ENCODE measurements at regions not wholly inside any gene's neighbourhood (a gene's known extent, or its start where the extent isn't known, plus 50 kb on each side); places are given as distances from the start of the nearest gene placed in this dataset.
A peak's percentile ranks its signal among the peaks of the same experiment; 100 is the strongest.

DNA sequence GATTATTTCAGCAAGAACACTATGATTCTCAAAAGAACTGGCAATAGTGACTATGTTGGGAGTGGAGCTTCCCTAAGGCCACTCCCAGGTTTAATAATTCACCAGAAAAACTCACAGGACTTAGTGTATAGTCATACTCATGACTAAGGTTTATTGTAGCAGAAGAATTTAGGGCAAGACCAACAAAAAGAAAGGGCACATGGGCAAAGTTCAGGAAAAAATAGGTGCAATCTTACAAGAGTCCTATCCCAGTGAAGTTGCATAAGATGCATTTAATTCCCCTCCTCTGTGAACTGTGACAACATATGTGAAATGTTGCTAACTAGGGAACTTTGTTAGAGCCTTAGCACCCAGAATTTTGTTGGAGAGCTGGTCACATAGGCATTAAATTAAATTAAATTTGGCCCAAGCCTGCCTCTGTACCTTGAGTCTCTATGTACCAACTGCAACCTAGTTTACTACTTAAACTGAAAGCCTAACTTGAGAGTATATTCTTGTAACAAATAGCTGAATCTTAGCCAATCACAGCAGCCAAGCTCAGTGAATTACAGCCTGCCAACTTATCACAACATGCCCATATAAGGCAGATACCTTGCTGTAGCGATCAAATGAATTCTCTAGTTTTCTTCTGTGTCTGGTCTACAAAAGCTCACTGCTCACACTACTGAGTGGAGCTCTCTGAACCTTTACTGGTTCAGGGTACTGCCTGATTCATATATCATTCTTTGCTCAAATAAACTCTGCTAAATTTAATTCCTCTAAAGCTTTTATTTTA, 386.2 kb upstream of the ARHGEF26 start:
- intact Hi-C loops (cut with DNase I): no loop called here
- DNase-seq: no peak
- ATAC-seq (ENCODE audit: poor library complexity): no peak

DNA sequence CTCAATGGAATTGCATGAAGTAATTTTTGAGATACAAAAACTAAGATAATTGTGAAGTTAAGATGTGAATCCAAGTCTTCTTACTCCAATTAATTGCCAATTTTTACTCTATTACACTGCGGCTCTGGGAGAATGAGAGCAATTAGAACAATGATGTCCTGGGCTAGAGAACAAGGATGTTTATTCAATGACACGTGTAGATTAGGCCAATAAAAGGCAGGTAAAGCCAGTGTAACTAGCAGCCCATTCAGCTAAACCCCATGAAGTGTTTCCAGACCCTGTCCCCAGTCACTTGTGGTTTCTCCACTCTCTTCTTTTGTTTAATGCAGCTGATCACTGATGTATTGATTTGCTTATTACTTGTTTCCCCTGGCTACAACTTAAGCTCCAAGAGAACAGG, 381.1 kb upstream of the ARHGEF26 start:
- intact Hi-C loops (cut with DNase I): no loop called here
- ATAC-seq (ENCODE audit: poor library complexity) (no peak), DNase-seq (no peak)

DNA sequence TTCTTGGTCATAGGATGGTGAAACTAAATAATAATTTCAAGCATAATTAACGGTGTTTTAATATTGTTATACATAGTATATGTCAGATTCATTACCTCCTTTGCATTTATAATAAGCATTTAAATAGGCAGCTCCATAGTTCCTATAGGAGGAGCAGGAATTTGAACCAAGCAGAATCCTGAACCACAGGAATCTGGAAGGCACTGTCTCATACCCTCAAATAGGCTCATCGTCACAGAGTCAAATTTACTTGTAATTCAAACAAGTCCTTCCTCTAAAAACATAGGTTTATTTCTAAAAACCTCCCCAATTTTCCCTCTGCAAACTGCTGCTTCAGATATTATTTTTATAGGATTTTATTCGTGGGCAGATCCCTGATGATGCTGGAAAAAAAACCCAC, 376.3 kb upstream of the ARHGEF26 start:
- ATAC-seq (ENCODE audit: poor library complexity): no peak
- intact Hi-C loops (cut with DNase I): no loop called here
- no peak for DNase-seq

DNA sequence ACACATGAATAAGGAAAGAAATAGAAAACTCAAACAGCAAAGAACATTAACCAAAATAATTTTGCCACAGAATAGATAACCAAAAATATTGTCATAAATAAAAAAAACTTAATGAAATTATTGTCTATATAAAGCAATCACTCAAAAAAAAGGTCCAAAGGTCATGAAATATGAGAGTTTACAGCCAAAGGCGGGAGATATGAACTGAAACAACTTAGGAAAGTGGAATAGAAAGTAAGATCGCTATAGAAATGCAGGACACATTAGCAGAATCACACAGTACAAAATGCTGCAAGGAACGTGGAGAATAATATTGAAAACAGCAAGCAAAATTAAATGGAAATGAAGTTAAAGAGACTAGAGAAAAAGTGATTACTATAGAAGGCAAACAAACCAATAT, 375.0 kb upstream of the ARHGEF26 start:
- DNase-seq: no peak
- no peak for ATAC-seq (ENCODE audit: poor library complexity)
- intact Hi-C loops (cut with DNase I): no loop called here

DNA sequence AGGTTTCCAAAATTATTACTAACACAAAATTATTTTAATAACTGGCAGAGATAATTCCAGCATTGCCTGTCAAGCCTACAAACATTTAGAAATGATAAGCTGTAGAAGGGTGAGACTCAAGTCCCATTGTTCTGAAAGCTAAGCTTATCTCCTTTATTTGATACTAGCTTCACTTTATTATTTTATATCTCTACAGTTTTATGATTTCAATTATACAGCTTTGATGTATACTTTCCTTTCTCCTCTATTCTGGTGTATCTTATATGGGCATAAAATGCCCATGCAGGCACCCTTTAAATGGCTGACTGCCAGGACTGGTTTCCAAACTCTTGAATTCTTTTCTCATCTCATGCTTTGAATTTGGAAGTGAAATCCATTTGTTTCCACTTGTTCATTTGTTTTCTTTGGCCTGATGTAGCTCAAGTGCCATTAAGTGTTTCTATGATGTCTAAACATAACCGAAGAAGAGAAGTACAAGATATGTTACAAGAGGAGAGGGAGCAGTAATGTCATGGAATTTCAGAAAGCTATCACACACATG, 372.1 kb upstream of the ARHGEF26 start:
- ATAC-seq (ENCODE audit: poor library complexity): no peak

DNA sequence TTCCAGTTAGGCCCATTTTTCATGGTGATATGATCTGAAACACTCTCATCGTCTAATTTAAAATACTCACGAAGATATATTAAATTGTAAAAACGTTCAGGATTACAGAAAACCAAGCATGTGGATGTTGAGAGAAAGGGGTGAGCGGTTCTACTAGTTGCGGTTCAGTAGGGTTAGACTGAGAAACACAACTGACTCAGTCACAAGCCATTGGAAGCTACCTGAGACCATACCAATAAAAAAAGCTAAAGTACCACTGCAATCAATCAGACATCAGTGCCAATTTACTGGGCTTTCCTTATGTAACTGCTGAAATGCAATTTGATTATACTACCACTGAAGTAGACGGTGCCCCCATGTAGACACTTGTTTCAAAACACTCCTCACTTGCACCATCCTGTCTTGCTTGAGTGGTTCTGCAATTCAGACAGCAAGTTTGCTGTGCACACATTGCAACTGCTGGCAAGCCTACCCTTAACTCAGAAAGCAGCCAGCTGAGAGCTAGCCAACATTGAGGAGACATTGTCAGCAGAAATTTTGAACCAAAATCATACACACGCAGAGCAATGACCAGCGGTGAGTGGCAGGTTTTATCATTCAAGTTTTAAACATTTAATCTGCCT, 368.7 kb upstream of the ARHGEF26 start:
- peak; percentile 51 for ATAC-seq (ENCODE audit: poor library complexity)
- no peak for DNase-seq
- intact Hi-C loops (cut with DNase I): no loop called here

More for the DNA sequence above, 372.1 kb upstream of the ARHGEF26 start:
- intact Hi-C loops (cut with DNase I): no loop called here
- DNase-seq: no peak

DNA sequence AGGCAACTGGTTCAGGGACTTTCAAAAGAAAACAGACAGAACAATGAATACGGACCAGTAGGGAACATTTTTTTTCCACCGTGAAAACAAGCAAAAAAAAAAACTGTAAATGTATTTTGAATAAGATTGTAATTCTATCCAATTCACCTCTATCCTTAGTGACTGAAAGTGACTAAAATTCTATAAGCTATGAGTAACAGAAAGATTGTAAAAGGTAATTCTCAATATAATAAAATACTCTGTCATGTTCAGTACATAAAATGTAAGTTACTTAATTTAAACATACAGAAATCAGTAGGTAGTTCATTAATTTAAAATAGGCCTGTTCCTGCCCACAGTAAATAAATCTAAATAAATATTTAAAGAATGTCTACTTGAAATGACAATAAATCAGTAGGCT, 368.2 kb upstream of the ARHGEF26 start:
- DNase-seq: no peak
- ATAC-seq (ENCODE audit: poor library complexity): no peak
- intact Hi-C loops (cut with DNase I): no loop called here

DNA sequence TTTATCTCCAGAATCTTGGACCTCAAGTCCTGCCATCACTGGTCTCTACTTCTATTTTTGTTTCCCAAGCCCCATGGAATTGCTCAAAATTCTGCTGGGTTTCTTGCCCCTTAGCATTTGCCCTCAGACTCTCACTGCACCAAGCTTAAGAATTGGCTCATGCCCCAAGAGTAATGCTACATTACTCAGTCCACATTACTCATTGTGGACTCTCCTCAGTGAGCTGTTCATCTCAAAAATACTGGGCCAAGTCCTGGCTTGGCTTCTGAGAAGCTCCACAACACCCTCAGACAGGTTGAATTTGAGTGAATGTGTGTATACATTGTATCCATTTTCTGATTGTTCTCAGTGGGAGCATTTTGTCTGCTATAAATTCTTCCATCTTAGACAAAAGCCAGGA, 364.4 kb upstream of the ARHGEF26 start:
- intact Hi-C loops (cut with DNase I): no loop called here
- ATAC-seq (ENCODE audit: poor library complexity): no peak

DNA sequence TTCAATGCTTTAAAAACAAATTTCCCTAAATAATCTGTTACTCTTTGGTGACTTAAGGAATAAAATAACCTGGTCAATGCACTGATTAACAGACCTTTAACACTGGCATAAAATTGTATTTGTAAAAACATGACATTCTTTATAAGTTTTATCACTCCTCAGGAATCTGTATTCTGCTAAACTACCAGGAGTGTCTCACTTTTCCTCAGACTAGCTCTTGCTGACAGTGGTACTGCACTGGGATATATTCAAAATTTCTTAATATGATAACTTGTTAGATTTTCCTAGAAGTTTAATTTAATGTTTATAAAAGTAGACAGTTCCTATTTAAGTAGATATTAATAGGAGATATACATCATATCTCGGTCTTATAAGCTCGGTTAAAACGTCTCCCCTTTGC, 363.4 kb upstream of the ARHGEF26 start:
- no peak for DNase-seq
- no peak for ATAC-seq (ENCODE audit: poor library complexity)
- intact Hi-C loops (cut with DNase I): no loop called here

More for the DNA sequence above, 364.4 kb upstream of the ARHGEF26 start:
- DNase-seq: no peak

DNA sequence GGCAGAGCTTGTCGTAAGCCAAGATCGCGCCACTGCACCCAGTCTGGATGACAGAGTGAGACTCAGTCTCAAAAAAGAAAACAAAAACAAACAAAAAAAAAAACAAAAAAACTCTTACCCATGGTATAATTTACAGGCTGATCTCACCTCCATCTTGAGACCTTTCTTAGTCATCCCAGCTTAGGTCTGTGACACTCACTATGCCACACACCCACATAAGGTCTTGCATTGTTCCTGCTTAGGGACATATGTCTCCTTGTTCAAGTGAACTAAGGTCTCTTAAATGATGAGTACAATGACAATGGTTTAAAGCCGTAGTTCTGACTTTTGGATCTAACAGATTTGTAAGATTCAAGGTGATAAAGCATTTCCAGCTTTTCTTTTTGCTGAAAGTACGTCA, 360.2 kb upstream of the ARHGEF26 start:
- DNase-seq: no peak
- no peak for ATAC-seq (ENCODE audit: poor library complexity)
- intact Hi-C loops (cut with DNase I): no loop called here

DNA sequence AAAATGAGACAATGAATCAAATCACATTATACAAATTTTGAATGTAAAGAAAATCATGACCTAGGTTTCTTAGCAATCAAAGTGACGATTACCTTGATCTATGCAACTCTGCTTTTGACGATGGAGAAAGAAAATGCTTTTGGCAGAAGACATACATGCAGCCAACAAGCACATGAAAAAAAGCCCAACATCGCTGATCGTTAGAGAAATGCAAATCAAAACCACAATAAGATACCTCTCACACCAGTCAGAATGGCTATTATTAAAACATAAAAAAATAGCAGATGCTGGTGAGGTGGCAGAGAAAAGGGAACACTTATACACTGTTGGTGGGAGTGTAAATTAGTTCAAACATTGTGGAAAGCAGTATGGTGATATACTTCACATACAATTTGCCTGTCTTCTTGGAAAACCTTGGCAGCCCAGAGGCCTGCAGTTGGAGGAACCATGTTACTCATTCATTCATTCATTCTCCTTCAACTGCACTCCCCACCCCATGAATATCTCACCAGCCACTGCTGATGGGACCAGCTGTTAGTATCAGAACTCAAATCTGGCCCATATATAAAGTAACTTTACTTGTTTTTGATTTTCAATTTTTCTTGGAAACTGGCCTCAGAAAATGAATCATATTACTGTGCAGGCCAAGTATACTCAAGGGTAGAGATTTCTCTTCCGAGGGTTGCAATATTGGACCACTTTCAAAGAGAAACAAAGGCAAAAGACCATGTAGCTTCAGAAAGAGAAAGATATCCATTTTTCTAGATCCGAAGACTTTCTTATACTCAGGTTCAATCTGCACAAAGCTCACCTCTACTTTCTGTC, 358.6 kb upstream of the ARHGEF26 start:
- ATAC-seq (ENCODE audit: poor library complexity) (no peak), DNase-seq (no peak)
- intact Hi-C loops (cut with DNase I): no loop called here

DNA sequence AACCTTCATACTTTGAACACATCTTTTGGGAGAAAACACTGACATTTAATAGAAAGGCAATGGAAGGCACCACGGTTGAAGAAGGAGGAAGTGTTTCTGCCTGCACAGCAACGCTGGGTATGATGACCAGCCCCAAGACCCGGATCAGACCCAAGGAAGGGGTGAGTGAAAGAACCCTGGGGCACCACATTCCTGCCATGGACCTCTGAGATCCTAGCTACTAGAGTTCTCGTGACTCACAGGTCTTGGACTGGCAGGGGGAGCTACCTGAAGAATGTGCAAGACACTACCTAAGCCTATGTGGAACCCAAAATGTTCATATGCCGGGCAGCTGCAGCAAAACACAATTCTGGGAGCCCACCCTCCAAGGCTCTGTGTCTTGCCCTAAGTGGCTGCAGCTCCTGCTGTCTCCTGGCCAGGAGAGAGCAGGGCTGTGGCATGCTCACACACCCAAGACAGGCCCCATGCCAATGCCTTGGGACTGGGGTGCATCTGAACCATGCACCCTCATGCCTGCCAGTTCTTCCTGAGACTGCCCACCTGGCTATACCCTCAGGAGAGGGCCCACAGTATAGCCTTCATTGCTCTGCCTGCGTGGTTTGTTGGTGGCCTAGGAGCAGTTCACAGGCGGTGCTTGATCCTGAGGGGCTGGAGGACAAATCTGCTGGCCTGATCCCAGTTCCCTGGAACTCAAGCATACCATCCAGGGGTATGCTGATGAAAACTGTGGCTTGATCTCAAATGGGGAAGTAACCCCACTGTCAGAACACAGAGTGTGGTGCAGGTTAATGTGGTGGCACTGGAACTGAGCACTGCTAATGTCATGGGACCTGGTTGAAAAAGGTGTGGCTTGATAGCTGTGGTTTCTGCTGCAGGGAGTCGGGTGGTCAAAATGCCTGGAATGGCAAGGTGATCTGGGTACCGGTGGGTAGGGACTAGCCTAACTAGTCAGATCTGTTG, 353.3 kb upstream of the ARHGEF26 start:
- no peak for ATAC-seq (ENCODE audit: poor library complexity)

DNA sequence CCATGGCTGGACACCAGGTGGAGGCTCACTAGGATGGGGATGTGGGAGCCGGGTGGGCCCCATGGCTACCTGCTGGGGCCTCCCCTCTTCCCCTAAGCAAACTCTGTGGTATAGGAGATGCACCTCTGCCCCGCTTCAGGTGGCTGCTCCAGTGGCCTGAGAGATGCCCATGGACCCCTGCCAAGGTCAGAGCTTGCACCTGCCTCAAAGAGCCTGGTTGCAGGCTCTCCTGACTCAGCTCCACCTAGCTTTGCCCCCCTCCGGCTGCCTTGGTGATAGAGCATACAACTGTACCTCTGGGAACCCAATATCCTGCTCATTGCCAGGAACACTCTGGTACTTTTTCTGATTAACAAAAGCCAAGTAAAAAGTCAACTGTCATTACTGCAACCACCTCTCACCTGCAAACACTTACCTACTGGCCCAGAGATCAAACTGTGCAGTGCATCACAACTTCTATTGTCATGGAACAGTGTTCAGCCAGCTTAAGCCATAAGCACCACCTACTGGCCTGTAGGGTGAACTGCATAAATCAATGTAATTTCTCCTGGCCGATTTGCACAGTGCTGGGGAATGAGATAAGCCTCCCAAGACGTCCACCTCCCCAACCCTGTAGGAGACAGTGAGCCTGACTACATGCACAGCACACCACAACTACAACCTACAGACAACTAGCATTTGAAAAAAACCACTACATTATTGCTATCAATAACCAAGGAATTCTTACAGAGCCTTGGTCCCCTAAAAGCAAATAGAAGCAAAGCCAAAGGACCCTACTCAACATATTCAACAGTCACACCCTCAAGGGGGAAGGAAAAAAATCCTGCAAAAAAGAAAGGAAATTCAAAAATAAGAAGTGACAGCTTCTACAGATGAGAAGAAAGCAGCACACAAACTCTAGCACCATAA, 352.4 kb upstream of the ARHGEF26 start:
- DNase-seq: no peak
- intact Hi-C loops (cut with DNase I): loop anchor here (5.0 kb wide), 1 partner anchor 727 kb away; no protein-coding TSS in a partner anchor
- ATAC-seq (ENCODE audit: poor library complexity): peak; percentile 63

More for the DNA sequence above, 353.3 kb upstream of the ARHGEF26 start:
- no peak for DNase-seq
- intact Hi-C loops (cut with DNase I): loop anchor here (5.0 kb wide), 1 partner anchor 726 kb away; no protein-coding TSS in a partner anchor

DNA sequence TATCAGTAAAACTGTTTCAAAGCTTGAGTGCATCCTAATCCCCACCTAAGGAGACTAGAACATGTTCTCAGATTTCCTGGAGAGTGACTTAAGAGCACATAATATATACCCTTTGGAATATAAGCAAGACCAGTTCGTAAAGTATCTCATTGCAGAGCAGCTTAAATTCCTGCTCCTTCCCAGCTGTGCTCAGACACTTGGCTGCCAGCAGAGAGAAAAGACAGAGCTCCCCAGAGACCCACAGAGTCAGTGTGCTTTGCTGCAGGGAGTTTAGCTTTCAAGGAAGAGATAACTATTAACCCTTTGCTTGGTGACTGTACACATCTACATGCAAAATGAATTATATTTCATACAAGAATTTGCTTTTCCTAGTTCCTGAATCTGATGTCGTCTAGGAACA, 338.1 kb upstream of the ARHGEF26 start:
- intact Hi-C loops (cut with DNase I): no loop called here
- ATAC-seq (ENCODE audit: poor library complexity): peak; percentile 91
- DNase-seq: no peak

DNA sequence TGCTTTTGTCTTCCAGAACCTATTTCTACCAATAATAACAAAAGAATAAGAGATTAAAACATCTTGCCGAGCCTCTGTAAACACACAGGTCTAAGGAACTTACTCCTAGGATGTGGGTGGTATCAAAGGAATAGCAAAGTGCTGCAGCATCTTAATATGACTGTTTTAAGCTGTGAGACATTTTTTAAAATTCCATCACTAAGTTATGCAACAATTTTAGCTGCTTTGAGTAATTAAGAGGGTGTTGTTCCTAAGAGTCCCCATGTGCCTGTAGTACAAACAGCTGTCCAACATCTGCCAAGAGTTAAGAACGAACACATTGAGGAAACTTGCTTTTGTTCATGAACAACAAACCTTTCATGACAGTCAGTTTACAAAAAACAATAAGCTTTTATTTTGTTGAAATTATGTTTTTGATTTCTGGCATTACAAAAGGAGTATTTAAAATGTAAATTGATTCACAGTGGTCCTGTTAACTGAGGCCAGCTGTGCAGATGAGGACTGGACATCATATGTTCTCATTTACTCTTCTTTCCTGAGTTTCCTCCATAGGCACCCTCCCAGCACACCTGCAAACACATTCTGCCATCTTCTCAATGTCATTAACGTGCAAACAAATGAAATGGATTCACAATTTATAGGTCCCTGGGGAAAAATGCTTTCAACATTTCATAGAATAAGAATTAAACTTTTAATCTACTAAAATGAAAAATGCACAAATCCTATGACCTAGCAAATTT, 337.3 kb upstream of the ARHGEF26 start:
- ATAC-seq (ENCODE audit: poor library complexity): peak; percentile 89
- no peak for DNase-seq
- intact Hi-C loops (cut with DNase I): no loop called here

DNA sequence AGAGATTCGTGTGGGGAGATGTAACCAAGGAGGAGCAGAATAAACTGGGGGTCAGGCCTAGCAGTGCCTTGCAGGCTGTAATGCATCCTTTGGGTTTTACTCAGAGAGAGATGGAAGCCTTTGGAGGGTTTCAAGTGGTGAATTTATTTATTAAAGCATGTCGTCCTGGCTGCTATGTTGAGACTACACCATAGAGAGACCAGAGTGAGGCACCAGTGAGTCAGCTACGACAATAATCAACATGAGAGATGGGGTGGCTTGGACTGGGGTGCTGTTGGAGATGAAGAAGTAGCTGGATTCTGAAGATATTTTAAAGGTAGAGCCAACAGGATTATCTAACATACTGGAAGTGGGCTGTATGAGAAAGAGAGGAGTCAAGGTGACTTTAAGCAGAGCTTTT, 335.3 kb upstream of the ARHGEF26 start:
- intact Hi-C loops (cut with DNase I): no loop called here
- ATAC-seq (ENCODE audit: poor library complexity) (no peak), DNase-seq (no peak)

DNA sequence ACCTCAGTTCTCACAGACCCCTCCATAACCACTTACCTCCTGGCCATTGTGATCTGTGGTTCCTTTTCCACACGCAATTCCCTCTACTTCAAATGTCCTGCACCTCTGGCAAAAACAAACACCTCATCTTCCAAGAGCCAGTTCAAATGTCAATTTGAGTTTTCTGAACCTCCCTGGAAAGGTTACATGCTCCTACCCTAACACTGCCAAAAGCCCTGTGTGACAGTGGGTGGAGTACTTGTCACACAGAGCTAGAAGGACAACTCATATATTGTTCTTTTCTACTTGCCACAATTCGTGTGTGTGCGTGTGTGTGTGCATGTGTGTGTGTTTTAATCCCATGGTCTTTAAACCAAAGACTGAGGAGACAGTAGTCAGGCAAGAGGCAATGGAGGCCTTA, 331.8 kb upstream of the ARHGEF26 start:
- intact Hi-C loops (cut with DNase I): no loop called here
- ATAC-seq (ENCODE audit: poor library complexity) (no peak), DNase-seq (no peak)
